Neutrophil (primary cell): ENCODE measurements at regions not wholly inside any gene's neighbourhood (a gene's known extent, or its start where the extent isn't known, plus 50 kb on each side); places are given as distances from the start of the nearest gene placed in this dataset.

Source experiments
- H3K27ac ChIP-seq: fragments of 200-600 bp; sonication (generic); 2 replicates; pipeline ENCODE4 v1.5.1; 2016; ENCODE audit warnings: mild to moderate bottlenecking, moderate library complexity
- H3K27me3 ChIP-seq: fragments of 200-600 bp; sonication (generic); 2 replicates; pipeline ENCODE4 v1.6.0; 2016; ENCODE audit warnings: mild to moderate bottlenecking
- H3K36me3 ChIP-seq: fragments of 200-600 bp; sonication (generic); 2 replicates; pipeline ENCODE4 v1.5.1; 2017
- H3K4me1 ChIP-seq, 2 experiments: fragments of 200-600 bp in 1 of 2; sonication (generic) in 1 of 2; 1 replicate in 1 of 2; 2 replicates in 1 of 2; pipeline versions ENCODE4 v1.5.1 to v1.6.1; 2013 to 2016; ENCODE audit warnings: low read depth in 1 of 2, low read length in 1 of 2, mild to moderate bottlenecking in 1 of 2, moderate library complexity in 1 of 2; ENCODE audit not compliant: control insufficient read depth in 1 of 2, insufficient read depth in 1 of 2
- H3K4me3 ChIP-seq, 2 experiments: fragments of 200-600 bp in 1 of 2; sonication (generic) in 1 of 2; 1 replicate in 1 of 2; 2 replicates in 1 of 2; pipeline ENCODE4 v1.5.1; 2013 to 2016; ENCODE audit warnings: low read depth in 1 of 2, low read length in 1 of 2, mild to moderate bottlenecking in 1 of 2, moderate library complexity in 1 of 2
- H3K9me3 ChIP-seq: fragments of 200-600 bp; sonication (generic); 2 replicates; pipeline ENCODE4 v1.5.1; 2016
- TF ChIP-seq, protein P1 (sequence below): fragments of 200-600 bp; sonication (generic); IDR thresholded peaks from 2 replicates; pipeline ENCODE4 v1.5.1; 2016; ENCODE audit warnings: antibody characterized with exemption

DNA sequence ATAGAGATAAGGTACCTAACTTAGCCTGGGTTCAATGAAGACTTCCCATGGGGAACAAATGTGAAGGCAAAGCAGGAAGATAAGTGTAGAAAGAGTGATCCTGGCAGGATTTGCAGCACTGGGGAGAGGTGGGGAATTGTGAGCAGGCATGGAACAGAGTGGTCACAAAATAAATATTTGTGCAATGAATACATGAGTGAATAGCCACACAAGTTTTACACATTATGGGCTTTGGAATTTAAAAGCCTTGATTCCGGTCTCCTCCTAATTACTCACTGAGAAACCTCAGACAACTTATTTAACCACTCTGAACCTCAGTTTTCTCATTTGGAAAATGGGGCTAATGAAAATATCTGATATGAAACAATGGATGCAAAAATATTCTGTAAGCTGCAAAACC lies 148.3 kb downstream of the ELAVL4 start:
- TF ChIP-seq, protein P1, sequence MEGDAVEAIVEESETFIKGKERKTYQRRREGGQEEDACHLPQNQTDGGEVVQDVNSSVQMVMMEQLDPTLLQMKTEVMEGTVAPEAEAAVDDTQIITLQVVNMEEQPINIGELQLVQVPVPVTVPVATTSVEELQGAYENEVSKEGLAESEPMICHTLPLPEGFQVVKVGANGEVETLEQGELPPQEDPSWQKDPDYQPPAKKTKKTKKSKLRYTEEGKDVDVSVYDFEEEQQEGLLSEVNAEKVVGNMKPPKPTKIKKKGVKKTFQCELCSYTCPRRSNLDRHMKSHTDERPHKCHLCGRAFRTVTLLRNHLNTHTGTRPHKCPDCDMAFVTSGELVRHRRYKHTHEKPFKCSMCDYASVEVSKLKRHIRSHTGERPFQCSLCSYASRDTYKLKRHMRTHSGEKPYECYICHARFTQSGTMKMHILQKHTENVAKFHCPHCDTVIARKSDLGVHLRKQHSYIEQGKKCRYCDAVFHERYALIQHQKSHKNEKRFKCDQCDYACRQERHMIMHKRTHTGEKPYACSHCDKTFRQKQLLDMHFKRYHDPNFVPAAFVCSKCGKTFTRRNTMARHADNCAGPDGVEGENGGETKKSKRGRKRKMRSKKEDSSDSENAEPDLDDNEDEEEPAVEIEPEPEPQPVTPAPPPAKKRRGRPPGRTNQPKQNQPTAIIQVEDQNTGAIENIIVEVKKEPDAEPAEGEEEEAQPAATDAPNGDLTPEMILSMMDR, result no peak
- Histone ChIP-seq H3K27me3 (peaks cover 20% of the 10 kb centered on the region), H3K9me3 (no peaks in the 10 kb centered on the region), H3K36me3 (no peaks in the 10 kb centered on the region), H3K4me1 (no peaks in the 10 kb centered on the region), H3K4me3 (no peak overlapping the region), H3K27ac (no peak overlapping the region)
